ENCODE measurements at regions not wholly inside any gene's neighbourhood (a gene's known extent, or its start where the extent isn't known, plus 50 kb on each side); places are given as distances from the start of the nearest gene placed in this dataset.
A peak's percentile ranks its signal among the peaks of the same experiment; 100 is the strongest.
"Not testable (repeated sequence)": the region's sequence is repeated elsewhere in the genome, so short reads cannot be mapped to it uniquely, and the experiment has no call there.

- DNase-seq (ENCODE audit: low read depth) = no peak
Measured at GRCh38 chr10:28354511-28354910, 51.6 kb upstream of the MPP7 start.

- no peak for DNase-seq (ENCODE audit: low read depth)
Measured at GRCh38 chr10:28355376-28355775, 52.5 kb upstream of the MPP7 start.

- DNase-seq (ENCODE audit: low read depth) = no peak
Measured at GRCh38 chr10:28359334-28359733, 56.5 kb upstream of the MPP7 start.

- DNase-seq (ENCODE audit: low read depth) = no peak
Measured at GRCh38 chr10:28360175-28360574, 57.3 kb upstream of the MPP7 start.

- no peak for DNase-seq (ENCODE audit: low read depth)
Measured at GRCh38 chr10:28363376-28363775, 60.5 kb upstream of the MPP7 start.

- DNase-seq (ENCODE audit: low read depth) = no peak
Measured at GRCh38 chr10:28365840-28366239, 63.0 kb upstream of the MPP7 start.

GRCh38 chr10:28366994-28367393 is 64.1 kb upstream of the MPP7 start:
- no peak for DNase-seq (ENCODE audit: low read depth)

GRCh38 chr10:28367413-28367812 is 64.5 kb upstream of the MPP7 start:
- no peak for DNase-seq (ENCODE audit: low read depth)

- DNase-seq (ENCODE audit: low read depth) = no peak
Measured at GRCh38 chr10:28367929-28368484, 65.1 kb upstream of the MPP7 start.

- DNase-seq (ENCODE audit: low read depth) = no peak
Measured at GRCh38 chr10:28370107-28370835, 67.4 kb upstream of the MPP7 start.

- DNase-seq (ENCODE audit: low read depth) = not testable (repeated sequence)
Measured at GRCh38 chr10:28371638-28372037, 68.8 kb upstream of the MPP7 start.

- no peak for DNase-seq (ENCODE audit: low read depth)
Measured at GRCh38 chr10:28374036-28374435, 71.2 kb upstream of the MPP7 start.

GRCh38 chr10:28375399-28376354 is 72.8 kb upstream of the MPP7 start:
- DNase-seq (ENCODE audit: low read depth) = peak; percentile 69

- no peak for DNase-seq (ENCODE audit: low read depth)
Measured at GRCh38 chr10:28378986-28379585, 76.2 kb upstream of the MPP7 start.

GRCh38 chr10:28381466-28381865 is 78.6 kb upstream of the MPP7 start:
- no peak for DNase-seq (ENCODE audit: low read depth)

GRCh38 chr10:28381903-28382347 is 79.1 kb upstream of the MPP7 start:
- DNase-seq (ENCODE audit: low read depth) = peak; percentile 87

GRCh38 chr10:28382525-28383269 is 79.8 kb upstream of the MPP7 start:
- peak; percentile 69 for DNase-seq (ENCODE audit: low read depth)

GRCh38 chr10:28384557-28384956 is 81.7 kb upstream of the MPP7 start:
- no peak for DNase-seq (ENCODE audit: low read depth)

GRCh38 chr10:28385748-28386502 is 83.1 kb upstream of the MPP7 start:
- no peak for DNase-seq (ENCODE audit: low read depth)

GRCh38 chr10:28386503-28386868 is 83.6 kb upstream of the MPP7 start:
- DNase-seq (ENCODE audit: low read depth) = no peak

GRCh38 chr10:28387140-28387539 is 84.3 kb upstream of the MPP7 start:
- no peak for DNase-seq (ENCODE audit: low read depth)

Measured in EH (cell line).